AG10803 (cell line): ENCODE measurements at regions not wholly inside any gene's neighbourhood (a gene's known extent, or its start where the extent isn't known, plus 50 kb on each side); places are given as distances from the start of the nearest gene placed in this dataset.
"Not testable (repeated sequence)": the region's sequence is repeated elsewhere in the genome, so short reads cannot be mapped to it uniquely, and the experiment has no call there.

Experiments
- DNase-seq: peaks from one replicate; pipeline ENCODE4 v3.0.0; 2010; ENCODE audit warnings: low read depth
- H3K4me3 ChIP-seq: 2 replicates; pipeline ENCODE4 v1.5.1; 2011; ENCODE audit warnings: mild to moderate bottlenecking, low read length, control low read depth
- TF ChIP-seq, protein P1 (sequence below): conservative IDR thresholded peaks from 2 replicates; pipeline ENCODE4 v1.5.1; 2011; ENCODE audit warnings: mild to moderate bottlenecking, low read length, control low read depth, inconsistent platforms

DNA sequence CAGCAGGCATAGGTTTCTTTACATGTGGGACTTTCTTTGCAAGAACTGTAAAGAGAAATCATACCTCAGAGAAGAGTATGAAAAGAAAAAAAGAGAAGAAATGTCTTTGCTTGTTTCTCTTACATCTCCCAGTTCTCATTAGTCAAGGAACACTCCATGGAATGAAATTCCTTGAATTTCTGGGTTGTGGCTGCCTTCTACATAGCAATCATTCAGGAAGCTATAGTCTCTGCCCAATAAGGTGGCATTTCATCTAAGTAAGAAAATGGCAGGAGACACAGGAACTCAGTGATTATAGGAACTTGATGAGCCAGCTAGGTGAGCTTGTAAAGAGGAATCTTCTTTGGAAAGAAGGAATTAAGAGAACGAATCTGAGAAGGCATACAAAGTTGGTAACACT lies 197.0 kb upstream of the FKBP1C start:
- no peak for DNase-seq
- no peak overlapping the region for H3K4me3 ChIP-seq
- TF ChIP-seq, protein P1, sequence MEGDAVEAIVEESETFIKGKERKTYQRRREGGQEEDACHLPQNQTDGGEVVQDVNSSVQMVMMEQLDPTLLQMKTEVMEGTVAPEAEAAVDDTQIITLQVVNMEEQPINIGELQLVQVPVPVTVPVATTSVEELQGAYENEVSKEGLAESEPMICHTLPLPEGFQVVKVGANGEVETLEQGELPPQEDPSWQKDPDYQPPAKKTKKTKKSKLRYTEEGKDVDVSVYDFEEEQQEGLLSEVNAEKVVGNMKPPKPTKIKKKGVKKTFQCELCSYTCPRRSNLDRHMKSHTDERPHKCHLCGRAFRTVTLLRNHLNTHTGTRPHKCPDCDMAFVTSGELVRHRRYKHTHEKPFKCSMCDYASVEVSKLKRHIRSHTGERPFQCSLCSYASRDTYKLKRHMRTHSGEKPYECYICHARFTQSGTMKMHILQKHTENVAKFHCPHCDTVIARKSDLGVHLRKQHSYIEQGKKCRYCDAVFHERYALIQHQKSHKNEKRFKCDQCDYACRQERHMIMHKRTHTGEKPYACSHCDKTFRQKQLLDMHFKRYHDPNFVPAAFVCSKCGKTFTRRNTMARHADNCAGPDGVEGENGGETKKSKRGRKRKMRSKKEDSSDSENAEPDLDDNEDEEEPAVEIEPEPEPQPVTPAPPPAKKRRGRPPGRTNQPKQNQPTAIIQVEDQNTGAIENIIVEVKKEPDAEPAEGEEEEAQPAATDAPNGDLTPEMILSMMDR = no peak

DNA sequence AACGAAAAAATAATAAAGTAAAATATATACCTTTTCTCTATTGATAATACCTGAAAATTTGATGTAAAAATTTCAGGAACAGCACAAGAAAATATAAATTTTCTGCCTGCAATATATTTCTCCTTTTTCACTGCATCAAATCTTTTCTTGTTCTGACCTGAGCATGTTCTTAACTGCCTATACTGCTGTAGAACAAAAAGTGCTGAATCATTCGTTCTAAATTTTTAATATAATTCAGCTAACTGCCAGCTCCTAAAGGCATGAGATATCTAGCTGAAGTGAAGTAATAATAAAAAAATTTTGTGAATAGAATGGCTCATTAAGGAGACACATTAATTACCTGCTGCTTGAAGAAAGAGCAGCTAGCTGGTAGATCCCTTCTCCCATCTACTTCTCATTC lies 188.6 kb upstream of the FKBP1C start:
- no peak for DNase-seq
- TF ChIP-seq, protein P1 = no peak
- H3K4me3 ChIP-seq = no peak overlapping the region

DNA sequence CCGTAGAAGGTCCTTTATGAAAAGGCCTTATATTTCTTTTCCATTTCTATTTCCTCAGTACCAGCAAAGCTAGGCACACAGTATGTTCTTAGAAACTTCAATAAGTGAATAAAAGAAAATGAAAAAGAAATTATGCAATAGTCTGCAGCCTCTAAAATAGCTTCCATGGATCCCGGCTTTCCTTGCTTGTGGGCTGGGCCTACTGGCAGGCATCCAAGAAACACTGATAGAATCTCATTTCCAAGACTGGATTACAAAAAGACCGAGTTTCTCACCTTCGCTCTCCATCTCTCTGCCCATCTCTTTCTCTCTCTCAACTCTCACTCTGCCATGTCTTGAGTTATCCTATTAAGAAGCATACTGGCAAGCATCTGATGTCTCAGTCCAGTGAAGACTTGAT lies 187.5 kb upstream of the FKBP1C start:
- no peak for DNase-seq
- H3K4me3 ChIP-seq = no peak overlapping the region
- TF ChIP-seq, protein P1 = no peak

DNA sequence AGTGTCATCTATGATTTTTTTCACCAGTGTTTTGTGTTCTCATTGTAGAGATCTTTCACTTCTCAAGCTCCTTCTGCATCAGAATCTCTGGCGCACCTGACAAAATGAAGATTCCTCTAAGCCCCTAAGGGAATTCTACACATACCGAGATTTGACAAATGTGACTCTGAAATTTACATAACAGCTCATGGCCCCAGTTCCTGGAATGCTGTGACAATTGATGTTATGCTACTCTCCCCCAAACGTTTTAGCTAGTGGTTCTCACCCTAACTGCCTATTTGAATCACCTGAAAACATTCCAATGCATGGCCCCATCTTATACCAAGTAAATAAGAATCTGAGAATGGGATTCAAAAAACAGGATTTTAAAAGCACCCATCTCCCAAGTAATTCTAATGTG lies 162.1 kb upstream of the FKBP1C start:
- TF ChIP-seq, protein P1 = no peak
- DNase-seq = no peak
- H3K4me3 ChIP-seq = no peak overlapping the region

DNA sequence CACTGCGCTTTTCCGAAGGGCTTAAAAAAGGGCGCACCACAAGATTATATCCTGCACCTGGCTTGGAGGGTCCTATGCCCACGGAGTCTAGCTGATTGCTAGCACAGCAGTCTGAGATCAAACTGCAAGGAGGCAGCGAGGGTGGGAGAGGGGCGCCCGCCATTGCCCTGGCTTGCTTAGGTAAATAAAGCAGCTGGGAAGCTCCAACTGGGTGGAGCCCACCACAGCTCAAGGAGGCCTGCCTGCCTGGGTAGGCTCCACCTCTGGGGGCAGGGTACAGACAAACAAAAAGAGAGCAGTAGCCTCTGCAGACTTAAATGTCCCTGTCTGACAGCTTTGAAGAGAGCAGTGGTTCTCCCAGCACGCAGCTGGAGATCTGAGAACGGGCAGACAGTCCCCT lies 158.1 kb upstream of the FKBP1C start:
- DNase-seq, H3K4me3 ChIP-seq: not testable (repeated sequence)

DNA sequence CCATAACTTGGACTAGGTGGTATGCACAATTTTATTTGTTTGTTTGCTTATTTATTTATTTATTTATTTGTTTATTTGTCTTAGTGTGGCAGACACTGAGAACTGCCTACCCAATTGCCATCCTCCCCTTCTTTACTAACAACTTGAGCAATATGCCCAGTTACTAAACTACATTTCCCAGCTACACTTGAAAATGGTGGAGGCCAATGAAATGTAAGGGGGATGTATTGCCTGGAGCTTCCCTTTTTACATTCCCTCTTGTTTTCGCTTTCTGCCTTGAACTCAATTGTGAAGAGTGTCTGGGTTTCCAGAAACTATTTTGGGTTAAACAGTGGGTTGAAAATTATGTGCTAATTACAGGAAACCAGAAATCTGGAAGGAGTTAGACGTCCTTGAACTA lies 152.7 kb upstream of the FKBP1C start:
- H3K4me3 ChIP-seq = no peak overlapping the region
- TF ChIP-seq, protein P1 = no peak
- no peak for DNase-seq

DNA sequence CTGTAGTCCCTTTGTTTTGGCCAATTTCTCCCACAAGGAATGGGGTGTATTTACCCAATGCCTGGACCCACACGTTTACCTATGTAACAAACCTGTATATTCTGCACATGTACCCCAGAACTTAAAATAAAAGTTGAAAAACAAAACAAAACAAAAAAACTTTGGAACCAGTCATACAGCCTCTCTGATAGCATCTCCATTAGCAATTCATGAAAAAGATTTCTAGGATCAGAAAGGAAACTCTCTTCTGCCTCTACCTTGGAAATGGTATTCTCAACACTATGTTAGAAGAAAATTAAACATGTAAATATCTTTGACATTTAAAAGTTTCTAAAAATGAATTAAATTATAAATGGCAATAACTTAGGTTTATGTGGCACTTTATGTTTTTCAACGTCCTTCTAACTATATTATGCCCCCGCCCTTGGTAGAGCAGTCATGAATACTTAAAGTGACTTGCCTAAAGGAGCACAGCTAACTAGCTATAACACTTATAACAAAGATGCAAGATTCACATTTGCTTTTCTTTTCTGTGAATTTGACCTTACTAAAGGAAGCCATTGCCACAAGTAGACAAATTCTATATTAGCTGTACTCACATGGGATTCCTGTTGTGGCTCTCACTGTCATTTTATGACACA lies 147.5 kb upstream of the FKBP1C start:
- TF ChIP-seq, protein P1 = no peak
- H3K4me3 ChIP-seq = no peak overlapping the region
- DNase-seq = no peak
